Gastrocnemius medialis (tissue), 4 donors: ENCODE measurements at regions not wholly inside any gene's neighbourhood (a gene's known extent, or its start where the extent isn't known, plus 50 kb on each side); places are given as distances from the start of the nearest gene placed in this dataset.
A peak's percentile ranks its signal among the peaks of the same experiment; 100 is the strongest.

Source experiments
- ATAC-seq, 2 donors: fragments of 150-250 bp; one replicate each; pipeline ENCODE4 v1.9.1; 2016
- DNase-seq, 2 donors: peaks; one replicate each; pipeline ENCODE4 v3.0.0-alpha.2; 2019
- H3K27ac ChIP-seq, 4 donors: fragments of 200-600 bp; sonication (generic); 1 replicate in 1 of 4; 2 replicates in 3 of 4; pipeline ENCODE4 v1.5.1; 2016 to 2018; ENCODE audit warnings: mild to moderate bottlenecking in 2 of 4, moderate library complexity in 1 of 4
- H3K27me3 ChIP-seq, 3 donors: fragments of 200-600 bp; sonication (generic) in 2 of 3; 1 replicate in 1 of 3; 2 replicates in 2 of 3; pipeline versions ENCODE4 v1.5.1 to v1.6.0; 2016 to 2019; ENCODE audit warnings: mild to moderate bottlenecking in 1 of 3, moderate library complexity in 1 of 3
- H3K36me3 ChIP-seq, 2 donors: fragments of 200-600 bp; sonication (generic) in 1 of 2; one replicate each; pipeline ENCODE4 v1.5.1; 2017 to 2018
- H3K4me1 ChIP-seq, 2 donors: fragments of 200-600 bp; sonication (generic) in 1 of 2; one replicate each; pipeline ENCODE4 v1.5.1; 2016 to 2017; ENCODE audit warnings: mild to moderate bottlenecking in 2 of 2
- H3K4me3 ChIP-seq, 4 donors: fragments of 200-600 bp; sonication (generic) in 3 of 4; 1 replicate in 1 of 4; 2 replicates in 3 of 4; pipeline ENCODE4 v1.5.1; 2016 to 2019; ENCODE audit warnings: mild to moderate bottlenecking in 2 of 4
- H3K9me3 ChIP-seq, 3 donors: fragments of 200-600 bp; sonication (generic) in 2 of 3; 1 replicate in 1 of 3; 2 replicates in 2 of 3; pipeline ENCODE4 v1.5.1; 2016 to 2019
- CTCF ChIP-seq, 5 experiments: fragments of 450-650 bp in 3 of 5; fragments of 200-600 bp in 2 of 5; sonication (generic) in 2 of 5; IDR thresholded peaks in 4 of 5; conservative IDR thresholded peaks in 1 of 5; 1 replicate in 4 of 5; 2 replicates in 1 of 5; pipeline ENCODE4 v1.5.1; 2016 to 2019; ENCODE audit warnings: antibody characterized with exemption in 5 of 5, mild to moderate bottlenecking in 3 of 5, moderate library complexity in 3 of 5
- POLR2A ChIP-seq, 2 donors: fragments of 450-650 bp; IDR thresholded peaks; one replicate each; pipeline ENCODE4 v1.6.1; 2017; ENCODE audit warnings: antibody characterized with exemption in 2 of 2, mild to moderate bottlenecking in 2 of 2, moderate library complexity in 2 of 2
- in situ Hi-C, 4 donors: fragments of 200-750 bp; cut with MboI; loops; one replicate each; pipeline versions ENCODE4 v1.15.0 to v1.8.0; 2017; ENCODE audit warnings: low sequenced_read_pairs in 4 of 4
- intact Hi-C: fragments of 100-400 bp; cut with DNase I; formaldehyde crosslinking; loops from one replicate; pipeline ENCODE4 v1.15.1; 2023; ENCODE audit warnings: low total_unique reads

- in situ Hi-C loops (no loop called here), intact Hi-C loops (no loop called here)
- Histone ChIP-seq H3K27me3 (no peaks in the 10 kb centered on the region), H3K27ac (peak overlapping the region in 1 of 4 donors; percentile 10), H3K9me3 (no peaks in the 10 kb centered on the region), H3K4me1 (peaks cover 11 to 15% of the 10 kb centered on the region in 2 donors), H3K36me3 (no peaks in the 10 kb centered on the region), H3K4me3 (no peak overlapping the region)
- TF ChIP-seq CTCF (IDR thresholded peaks at IDR 0.05 in 4 of 5, conservative IDR thresholded peaks at IDR 0.05 in 1 of 5) = no peak
- no peak for TF ChIP-seq POLR2A (IDR thresholded peaks at IDR 0.05)
- no peak for ATAC-seq
- DNase-seq = no peak
Observed at GRCh38 chr2:12261986-12262680, 454.6 kb upstream of the TRIB2 start.

- no peak overlapping the region for H3K4me3 ChIP-seq
- H3K27me3 ChIP-seq = no peaks in the 10 kb centered on the region
- no peaks in the 10 kb centered on the region for H3K9me3 ChIP-seq
- peaks cover 11 to 15% of the 10 kb centered on the region in 2 donors for H3K4me1 ChIP-seq
- in situ Hi-C loops = no loop called here
- H3K27ac ChIP-seq = peak overlapping the region in 1 of 4 donors; percentile 13
- intact Hi-C loops = no loop called here
- no peaks in the 10 kb centered on the region for H3K36me3 ChIP-seq
- DNase-seq (peak; percentile 12 to 30), ATAC-seq (peak; percentile 89 to 95)
- TF ChIP-seq POLR2A (IDR thresholded peaks at IDR 0.05) (no peak), CTCF (IDR thresholded peaks at IDR 0.05 in 4 of 5, conservative IDR thresholded peaks at IDR 0.05 in 1 of 5) (no peak)
Observed at GRCh38 chr2:12262681-12263436, 453.9 kb upstream of the TRIB2 start.

GRCh38 chr2:12263730-12264129 lies 453.0 kb upstream of the TRIB2 start:
- no peak for ATAC-seq
- no peak for DNase-seq
- intact Hi-C loops = no loop called here

GRCh38 chr2:12264146-12264545 lies 452.6 kb upstream of the TRIB2 start:
- ATAC-seq (no peak), DNase-seq (no peak)
- TF ChIP-seq CTCF (IDR thresholded peaks at IDR 0.05 in 4 of 5, conservative IDR thresholded peaks at IDR 0.05 in 1 of 5) = no peak
- no peak for TF ChIP-seq POLR2A (IDR thresholded peaks at IDR 0.05)
- no peaks in the 10 kb centered on the region for H3K36me3 ChIP-seq
- peaks cover 11 to 15% of the 10 kb centered on the region in 2 donors for H3K4me1 ChIP-seq
- H3K27me3 ChIP-seq = no peaks in the 10 kb centered on the region
- no peaks in the 10 kb centered on the region for H3K9me3 ChIP-seq
- H3K27ac ChIP-seq = no peak overlapping the region
- intact Hi-C loops = no loop called here
- no peak overlapping the region for H3K4me3 ChIP-seq
- in situ Hi-C loops = no loop called here

More at GRCh38 chr2:12263730-12264129, 453.0 kb upstream of the TRIB2 start:
- Histone ChIP-seq H3K27ac (no peak overlapping the region), H3K4me3 (no peak overlapping the region), H3K36me3 (no peaks in the 10 kb centered on the region), H3K27me3 (no peaks in the 10 kb centered on the region), H3K9me3 (no peaks in the 10 kb centered on the region), H3K4me1 (peaks cover 11 to 15% of the 10 kb centered on the region in 2 donors)
- in situ Hi-C loops = no loop called here
- TF ChIP-seq CTCF (IDR thresholded peaks at IDR 0.05 in 4 of 5, conservative IDR thresholded peaks at IDR 0.05 in 1 of 5) (no peak), POLR2A (IDR thresholded peaks at IDR 0.05) (no peak)
